Neural cell (in vitro differentiated cells): ENCODE measurements at regions not wholly inside any gene's neighbourhood (a gene's known extent, or its start where the extent isn't known, plus 50 kb on each side); places are given as distances from the start of the nearest gene placed in this dataset.

Experiments used
- CTCF ChIP-seq: fragments of 450-650 bp; IDR thresholded peaks from 2 replicates; pipeline ENCODE4 v1.5.1; 2014; ENCODE audit warnings: antibody characterized with exemption, mild to moderate bottlenecking, moderate library complexity; ENCODE audit not compliant: poor library complexity, severe bottlenecking
- EP300 ChIP-seq: fragments of 450-650 bp; conservative IDR thresholded peaks from 2 replicates; pipeline ENCODE4 v1.6.1; 2014; ENCODE audit warnings: antibody characterized with exemption, mild to moderate bottlenecking, moderate library complexity; ENCODE audit not compliant: poor library complexity, severe bottlenecking
- EZH2 ChIP-seq: fragments of 200-600, 300-800 bp; shearing (Covaris generic), sonication (generic); IDR thresholded peaks from 2 replicates; pipeline ENCODE4 v1.6.1; 2014; ENCODE audit warnings: antibody characterized with exemption, low read length, borderline replicate concordance, mild to moderate bottlenecking; ENCODE audit not compliant: insufficient read depth, poor library complexity, severe bottlenecking
- POLR2AphosphoS5 ChIP-seq: IDR thresholded peaks from 2 replicates; pipeline ENCODE4 v1.6.1; 2012
- RAD21 ChIP-seq: fragments of 450-650 bp; conservative IDR thresholded peaks from 2 replicates; pipeline ENCODE4 v1.6.1; 2014; ENCODE audit warnings: antibody characterized with exemption, mild to moderate bottlenecking, moderate library complexity
- REST ChIP-seq: IDR thresholded peaks from 2 replicates; pipeline ENCODE4 v1.6.1; 2012; ENCODE audit warnings: borderline replicate concordance
- TAF1 ChIP-seq: IDR thresholded peaks from 2 replicates; pipeline ENCODE4 v1.6.1; 2012; ENCODE audit warnings: low read depth

GRCh38 chr2:81650048-81650971 is 1345.8 kb upstream of the LRRTM1 start:
- TF ChIP-seq CTCF (no peak), EZH2 (no peak), TAF1 (no peak), RAD21 (no peak), POLR2AphosphoS5 (no peak), EP300 (no peak), REST (no peak)
